Posterior cingulate gyrus (tissue), 11 donors: ENCODE measurements at regions not wholly inside any gene's neighbourhood (a gene's known extent, or its start where the extent isn't known, plus 50 kb on each side); places are given as distances from the start of the nearest gene placed in this dataset.

ENCODE experiments used
- DNase-seq, 10 donors: peaks; one replicate each; pipeline versions ENCODE4 v3.0.0 to v3.0.0-alpha.2; 2020 to 2021; ENCODE audit warnings: mixed read lengths in 3 of 10
- intact Hi-C: fragments of 100-400 bp; cut with DNase I; formaldehyde crosslinking; loops from one replicate; pipeline ENCODE4 v1.15.1; 2023

- intact Hi-C loops: no loop called here
- no peak for DNase-seq
Measured at GRCh38 chr16:35249051-35249450, 1789.6 kb downstream of the TP53TG3F start.

GRCh38 chr16:35252356-35252936, 1793.0 kb downstream of the TP53TG3F start:
- intact Hi-C loops: no loop called here
- no peak for DNase-seq

GRCh38 chr16:35255186-35255803, 1795.9 kb downstream of the TP53TG3F start:
- DNase-seq: no peak
- intact Hi-C loops: no loop called here

GRCh38 chr16:35255816-35256215, 1796.4 kb downstream of the TP53TG3F start:
- intact Hi-C loops: no loop called here
- no peak for DNase-seq

- intact Hi-C loops: no loop called here
- DNase-seq: no peak
Measured at GRCh38 chr16:35258381-35258780, 1799.0 kb downstream of the TP53TG3F start.

- DNase-seq: no peak
- intact Hi-C loops: no loop called here
Measured at GRCh38 chr16:35295856-35296255, 1836.4 kb downstream of the TP53TG3F start.

GRCh38 chr16:35296962-35297653, 1837.7 kb downstream of the TP53TG3F start:
- no peak for DNase-seq
- intact Hi-C loops: no loop called here

GRCh38 chr16:35298460-35299243, 1839.2 kb downstream of the TP53TG3F start:
- DNase-seq: no peak
- intact Hi-C loops: no loop called here

GRCh38 chr16:35302859-35303258, 1843.4 kb downstream of the TP53TG3F start:
- intact Hi-C loops: no loop called here
- no peak for DNase-seq

GRCh38 chr16:35305476-35305875, 1846.1 kb downstream of the TP53TG3F start:
- intact Hi-C loops: no loop called here

GRCh38 chr16:35306915-35307314, 1847.5 kb downstream of the TP53TG3F start:
- DNase-seq: no peak
- intact Hi-C loops: no loop called here

More at GRCh38 chr16:35305476-35305875, 1846.1 kb downstream of the TP53TG3F start:
- no peak for DNase-seq

GRCh38 chr16:35308674-35309073, 1849.3 kb downstream of the TP53TG3F start:
- intact Hi-C loops: no loop called here
- DNase-seq: no peak

GRCh38 chr16:35310999-35311398, 1851.6 kb downstream of the TP53TG3F start:
- DNase-seq: peak in 1 of 10 donors; percentile 54
- intact Hi-C loops: no loop called here

- intact Hi-C loops: no loop called here
- no peak for DNase-seq
Measured at GRCh38 chr16:35311475-35311874, 1852.1 kb downstream of the TP53TG3F start.

- intact Hi-C loops: no loop called here
- DNase-seq: no peak
Measured at GRCh38 chr16:35314298-35314697, 1854.9 kb downstream of the TP53TG3F start.

GRCh38 chr16:35319536-35320192, 1860.3 kb downstream of the TP53TG3F start:
- no peak for DNase-seq
- intact Hi-C loops: loop anchor here (10.0 kb wide), 1 partner anchor 75 kb away; no protein-coding TSS in a partner anchor

- intact Hi-C loops: loop anchor here (10.0 kb wide), 1 partner anchor 69 kb away; no protein-coding TSS in a partner anchor
- DNase-seq: no peak
Measured at GRCh38 chr16:35325936-35326335, 1866.5 kb downstream of the TP53TG3F start.

- no peak for DNase-seq
- intact Hi-C loops: no loop called here
Measured at GRCh38 chr16:35339337-35339736, 1879.9 kb downstream of the TP53TG3F start.

GRCh38 chr16:35342012-35342411, 1882.6 kb downstream of the TP53TG3F start:
- DNase-seq: no peak
- intact Hi-C loops: no loop called here

- intact Hi-C loops: no loop called here
- peak in 2 of 10 donors; percentile 62 to 76 for DNase-seq
Measured at GRCh38 chr16:35344012-35344762, 1884.8 kb downstream of the TP53TG3F start.
